Ureter (tissue), 1 donor: ENCODE measurements at regions not wholly inside any gene's neighbourhood (a gene's known extent, or its start where the extent isn't known, plus 50 kb on each side); places are given as distances from the start of the nearest gene placed in this dataset.

Source experiments
- DNase-seq: peaks from one replicate; pipeline ENCODE4 v3.0.0-alpha.2; 2020; ENCODE audit warnings: low spot score
- donor health status: DM: yes; HTN: yes; CAD: no.

- DNase-seq: no peak
Observed at GRCh38 chr20:24059174-24059573, 70.6 kb upstream of the GGTLC1 start.

- no peak for DNase-seq
Observed at GRCh38 chr20:24056491-24056890, 67.9 kb upstream of the GGTLC1 start.

GRCh38 chr20:24052599-24053275 lies 64.2 kb upstream of the GGTLC1 start:
- no peak for DNase-seq

GRCh38 chr20:24051160-24051559 lies 62.6 kb upstream of the GGTLC1 start:
- no peak for DNase-seq

GRCh38 chr20:24050119-24050518 lies 61.5 kb upstream of the GGTLC1 start:
- DNase-seq: no peak

GRCh38 chr20:24049081-24049480 lies 60.5 kb upstream of the GGTLC1 start:
- no peak for DNase-seq

GRCh38 chr20:24048024-24048611 lies 59.5 kb upstream of the GGTLC1 start:
- no peak for DNase-seq

GRCh38 chr20:24046888-24047287 lies 58.3 kb upstream of the GGTLC1 start:
- no peak for DNase-seq

- DNase-seq: no peak
Observed at GRCh38 chr20:24045621-24046318, 57.2 kb upstream of the GGTLC1 start.

GRCh38 chr20:24043294-24043693 lies 54.7 kb upstream of the GGTLC1 start:
- no peak for DNase-seq

- no peak for DNase-seq
Observed at GRCh38 chr20:24042646-24043045, 54.1 kb upstream of the GGTLC1 start.

- no peak for DNase-seq
Observed at GRCh38 chr20:24040896-24041459, 52.4 kb upstream of the GGTLC1 start.

- DNase-seq: no peak
Observed at GRCh38 chr20:24039196-24039595, 50.6 kb upstream of the GGTLC1 start.
